Anterior cingulate cortex (tissue), 58 donors: ENCODE measurements at regions not wholly inside any gene's neighbourhood (a gene's known extent, or its start where the extent isn't known, plus 50 kb on each side); places are given as distances from the start of the nearest gene placed in this dataset.
A peak's percentile ranks its signal among the peaks of the same experiment; 100 is the strongest.
"Not testable (repeated sequence)": the region's sequence is repeated elsewhere in the genome, so short reads cannot be mapped to it uniquely, and the experiment has no call there.

Experiments
- DNase-seq, 58 donors: peaks; one replicate each; lab custom pipeline; 2025; lab: John Stamatoyannopoulos, UW

GRCh38 chr7:91446819-91447218, 182.6 kb downstream of the FZD1 start:
- no peak for DNase-seq

GRCh38 chr7:91455411-91455810, 191.2 kb downstream of the FZD1 start:
- DNase-seq, result no peak

GRCh38 chr7:91457208-91457607, 193.0 kb downstream of the FZD1 start:
- DNase-seq, result no peak

GRCh38 chr7:91459539-91459938, 195.3 kb downstream of the FZD1 start:
- no peak for DNase-seq

- DNase-seq, result no peak
Observed at GRCh38 chr7:91462316-91462715, 198.1 kb downstream of the FZD1 start.

GRCh38 chr7:91463330-91463729, 199.1 kb downstream of the FZD1 start:
- peak in 1 of 58 donors; percentile 2 for DNase-seq

GRCh38 chr7:91465595-91466061, 201.4 kb downstream of the FZD1 start:
- no peak for DNase-seq

GRCh38 chr7:91468256-91468655, 204.0 kb downstream of the FZD1 start:
- DNase-seq, result no peak

GRCh38 chr7:91473619-91474018, 209.4 kb downstream of the FZD1 start:
- no peak for DNase-seq

GRCh38 chr7:91474074-91474473, 209.8 kb downstream of the FZD1 start:
- no peak for DNase-seq

- DNase-seq, result not testable (repeated sequence)
Observed at GRCh38 chr7:91480470-91480869, 216.2 kb downstream of the FZD1 start.

- no peak for DNase-seq
Observed at GRCh38 chr7:91491868-91492267, 227.6 kb downstream of the FZD1 start.

GRCh38 chr7:91492317-91492716, 228.1 kb downstream of the FZD1 start:
- no peak for DNase-seq

- no peak for DNase-seq
Observed at GRCh38 chr7:91492773-91493172, 228.5 kb downstream of the FZD1 start.

GRCh38 chr7:91494450-91494849, 230.2 kb downstream of the FZD1 start:
- DNase-seq, result no peak

GRCh38 chr7:91496251-91496820, 232.1 kb downstream of the FZD1 start:
- no peak for DNase-seq

GRCh38 chr7:91497277-91497676, 233.0 kb downstream of the FZD1 start:
- DNase-seq, result not testable (repeated sequence)

GRCh38 chr7:91503934-91504555, 239.8 kb downstream of the FZD1 start:
- DNase-seq, result no peak

- no peak for DNase-seq
Observed at GRCh38 chr7:91504919-91505318, 240.7 kb downstream of the FZD1 start.

- DNase-seq, result not testable (repeated sequence)
Observed at GRCh38 chr7:91506966-91507365, 242.7 kb downstream of the FZD1 start.

- not testable (repeated sequence) for DNase-seq
Observed at GRCh38 chr7:91511861-91512260, 247.6 kb downstream of the FZD1 start.

GRCh38 chr7:91512958-91513357, 248.7 kb downstream of the FZD1 start:
- no peak for DNase-seq
